ENCODE measurements at regions not wholly inside any gene's neighbourhood (a gene's known extent, or its start where the extent isn't known, plus 50 kb on each side); places are given as distances from the start of the nearest gene placed in this dataset.
A peak's percentile ranks its signal among the peaks of the same experiment; 100 is the strongest.
"Not testable (repeated sequence)": the region's sequence is repeated elsewhere in the genome, so short reads cannot be mapped to it uniquely, and the experiment has no call there.

GRCh38 chr5:53160895-53161294 is 51.3 kb upstream of the MOCS2 start:
- no peak for DNase-seq

DNA sequence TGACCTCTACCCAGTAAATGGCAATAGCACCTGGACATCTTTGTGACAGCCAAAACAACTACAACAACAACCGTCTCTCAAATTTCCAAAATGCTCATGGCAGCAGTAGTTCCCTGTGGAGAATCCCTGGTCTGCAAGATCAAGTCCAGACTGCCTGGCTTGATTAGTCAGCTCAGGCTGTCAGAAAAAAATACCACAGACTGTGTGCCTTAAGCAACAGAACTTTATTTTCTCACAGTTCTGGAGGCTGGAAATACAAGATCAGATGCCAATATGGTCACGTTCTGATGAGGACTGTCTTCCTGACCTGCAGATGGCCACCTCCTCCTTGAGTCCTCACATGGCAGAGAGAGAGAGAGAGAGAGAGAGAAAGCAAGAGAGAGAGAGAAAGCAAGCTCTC is 52.3 kb upstream of the MOCS2 start:
- no peak for DNase-seq

GRCh38 chr5:53164478-53165165 is 55.1 kb upstream of the MOCS2 start:
- no peak for DNase-seq

GRCh38 chr5:53165431-53166182 is 56.0 kb upstream of the MOCS2 start:
- no peak for DNase-seq

DNA sequence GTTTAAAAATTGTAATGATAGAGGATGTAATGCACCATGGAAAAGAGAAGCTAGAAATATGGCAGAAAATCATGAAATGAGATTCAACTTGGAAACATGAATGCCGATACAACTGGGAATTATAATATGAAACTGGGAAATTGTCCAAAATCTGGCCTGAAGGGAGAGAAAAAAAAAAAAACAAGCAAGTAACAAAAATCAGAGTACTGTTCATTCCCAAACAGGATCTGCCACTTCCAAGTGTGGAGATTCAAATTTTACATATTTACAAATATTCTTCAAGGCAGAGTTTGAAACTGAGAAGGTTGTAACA is 56.6 kb upstream of the MOCS2 start:
- DNase-seq = no peak

GRCh38 chr5:53167836-53168235 is 58.3 kb upstream of the MOCS2 start:
- DNase-seq = no peak

DNA sequence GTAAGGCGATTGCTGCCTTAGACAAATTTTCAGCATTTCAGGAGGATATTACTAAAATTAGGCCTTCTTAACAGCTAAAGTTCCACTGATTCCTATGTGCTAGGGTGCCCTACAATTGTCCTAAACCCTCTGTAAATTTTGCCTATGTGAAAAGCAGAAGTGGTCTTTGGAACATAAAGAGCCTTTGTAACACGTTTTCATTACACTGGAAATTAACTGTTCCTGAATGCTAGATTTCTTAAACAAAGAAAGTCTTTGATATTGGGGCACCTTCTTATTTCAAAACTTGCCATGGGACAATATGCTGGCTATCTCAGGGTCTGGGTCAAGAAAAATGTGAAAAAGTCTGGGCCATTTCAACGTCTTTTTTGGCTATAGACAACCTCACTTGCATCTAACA is 60.4 kb upstream of the MOCS2 start:
- no peak for DNase-seq

DNA sequence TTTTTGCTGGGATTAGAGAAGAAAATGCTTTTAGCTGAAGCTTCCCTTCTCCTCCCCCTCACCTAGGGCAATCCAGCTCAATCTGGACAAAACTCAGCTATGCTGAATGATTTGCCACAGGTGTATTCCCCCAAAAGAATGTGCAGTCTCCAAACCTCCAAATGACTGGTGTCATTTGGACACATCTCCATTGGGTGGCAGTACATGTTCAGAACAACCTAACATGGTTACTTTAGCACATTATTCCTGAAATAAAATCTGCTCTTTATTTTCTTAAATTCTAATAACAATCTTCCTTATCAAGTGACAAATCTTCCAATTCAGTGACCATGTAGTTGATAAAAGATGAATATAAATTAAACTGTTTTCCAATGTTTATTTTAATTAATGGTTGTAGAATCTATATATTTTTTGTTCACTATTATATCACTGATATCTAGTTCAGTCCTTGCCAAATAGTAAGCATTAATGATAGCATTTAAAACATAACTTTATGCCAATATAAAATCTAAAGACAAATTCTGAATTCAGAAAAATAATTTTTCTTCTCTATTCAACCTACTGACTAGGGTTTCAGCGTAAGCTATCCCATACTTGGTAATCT is 61.3 kb upstream of the MOCS2 start:
- peak; percentile 9 for DNase-seq

DNA sequence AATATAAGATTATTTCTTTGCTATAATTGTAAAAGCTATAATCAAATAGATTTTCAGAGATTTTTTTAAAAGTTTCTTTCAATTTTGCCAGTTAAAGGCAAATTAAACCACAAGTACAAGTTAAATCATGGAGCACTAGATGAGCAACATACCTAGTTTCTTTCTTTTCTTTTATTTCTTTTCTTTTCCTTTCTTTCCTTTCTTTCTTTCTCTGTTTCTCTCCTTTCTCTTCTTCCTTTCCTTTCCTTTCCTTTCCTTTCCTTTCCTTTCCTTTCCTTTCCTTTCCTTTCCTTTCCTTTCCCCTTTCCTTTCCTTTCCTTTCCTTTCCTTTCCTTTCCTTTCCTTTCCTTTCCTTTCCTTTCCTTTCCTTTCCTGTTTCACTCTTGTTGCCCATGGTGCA is 62.5 kb upstream of the MOCS2 start:
- DNase-seq = not testable (repeated sequence)

DNA sequence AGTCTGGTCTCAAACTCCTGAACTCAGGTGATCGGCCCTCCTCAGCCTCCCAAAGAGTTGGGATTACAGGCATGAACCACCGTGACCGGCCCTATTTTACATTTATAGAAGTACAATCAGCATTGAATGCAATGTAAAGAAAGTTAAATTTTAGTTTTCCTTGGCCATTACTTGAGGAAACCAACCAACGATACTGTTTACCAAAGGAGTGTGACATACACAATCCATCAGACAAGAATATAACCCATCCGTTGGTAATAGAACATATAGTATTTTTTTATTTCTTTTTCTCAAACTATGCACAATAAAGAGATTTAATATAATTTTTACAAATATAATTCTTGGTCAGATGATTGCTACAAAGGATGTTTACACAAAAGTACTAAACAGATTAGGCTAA is 63.1 kb upstream of the MOCS2 start:
- DNase-seq = no peak

GRCh38 chr5:53173083-53173482 is 63.5 kb upstream of the MOCS2 start:
- no peak for DNase-seq

DNA sequence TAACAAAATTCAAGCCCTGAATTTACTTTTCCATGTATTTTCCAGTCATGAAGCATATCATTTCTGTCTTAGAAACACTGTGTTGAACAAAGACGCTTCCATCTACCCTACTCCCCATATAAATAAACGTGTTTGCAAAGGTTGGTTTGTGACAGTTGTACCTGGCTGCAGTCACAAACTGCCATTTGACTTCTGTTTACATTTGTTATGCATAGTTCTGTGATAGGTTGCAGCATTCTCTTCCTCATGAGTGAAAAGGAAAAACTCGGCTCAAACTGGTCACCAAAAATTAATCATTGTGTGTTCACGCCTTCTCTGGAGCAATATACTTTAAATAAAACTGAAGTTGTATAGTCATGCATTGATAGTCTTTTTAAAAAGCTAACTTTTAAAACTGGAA is 69.3 kb upstream of the MOCS2 start:
- DNase-seq = no peak

DNA sequence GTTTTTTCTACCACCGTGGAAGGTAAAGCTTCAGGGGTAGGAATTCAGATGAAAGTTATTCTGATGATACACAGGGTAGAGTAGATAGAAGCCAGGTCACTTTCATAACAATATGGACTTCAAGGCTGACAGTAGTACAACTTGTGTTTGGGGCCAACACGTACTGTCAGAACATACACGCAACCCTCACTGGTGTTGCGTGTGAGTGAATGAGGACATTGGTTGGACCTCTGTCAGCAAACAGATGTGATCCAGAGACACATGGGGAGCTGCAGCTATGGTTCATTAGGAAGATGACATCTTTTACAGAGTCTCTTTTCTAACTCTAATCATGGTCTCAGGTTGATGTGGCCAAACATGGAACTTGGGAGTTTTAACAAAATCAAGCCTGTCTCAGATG is 70.1 kb upstream of the MOCS2 start:
- DNase-seq = no peak

- DNase-seq = no peak
Measured at GRCh38 chr5:53180538-53180937, 71.0 kb upstream of the MOCS2 start.

- DNase-seq = no peak
Measured at GRCh38 chr5:53180991-53181390, 71.4 kb upstream of the MOCS2 start.

DNA sequence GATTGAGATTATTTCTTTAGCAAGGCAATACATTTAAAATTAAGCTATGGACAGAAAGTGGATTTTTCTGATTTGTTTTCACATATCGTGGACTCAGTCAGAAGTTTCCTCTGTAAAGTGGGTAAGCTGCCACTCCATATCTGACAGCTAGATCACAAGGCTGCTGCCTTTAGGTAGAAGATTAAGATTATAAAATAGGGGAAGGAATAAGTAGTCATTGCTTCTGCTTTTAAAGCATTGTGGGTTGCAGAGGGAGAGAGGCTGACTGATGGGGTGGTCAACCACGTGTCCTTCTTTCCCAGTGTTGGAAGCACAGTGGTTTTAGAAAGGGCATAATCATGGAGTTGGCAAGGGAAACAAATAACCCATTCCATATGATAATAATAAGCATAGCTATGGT is 74.3 kb upstream of the MOCS2 start:
- DNase-seq = no peak

DNA sequence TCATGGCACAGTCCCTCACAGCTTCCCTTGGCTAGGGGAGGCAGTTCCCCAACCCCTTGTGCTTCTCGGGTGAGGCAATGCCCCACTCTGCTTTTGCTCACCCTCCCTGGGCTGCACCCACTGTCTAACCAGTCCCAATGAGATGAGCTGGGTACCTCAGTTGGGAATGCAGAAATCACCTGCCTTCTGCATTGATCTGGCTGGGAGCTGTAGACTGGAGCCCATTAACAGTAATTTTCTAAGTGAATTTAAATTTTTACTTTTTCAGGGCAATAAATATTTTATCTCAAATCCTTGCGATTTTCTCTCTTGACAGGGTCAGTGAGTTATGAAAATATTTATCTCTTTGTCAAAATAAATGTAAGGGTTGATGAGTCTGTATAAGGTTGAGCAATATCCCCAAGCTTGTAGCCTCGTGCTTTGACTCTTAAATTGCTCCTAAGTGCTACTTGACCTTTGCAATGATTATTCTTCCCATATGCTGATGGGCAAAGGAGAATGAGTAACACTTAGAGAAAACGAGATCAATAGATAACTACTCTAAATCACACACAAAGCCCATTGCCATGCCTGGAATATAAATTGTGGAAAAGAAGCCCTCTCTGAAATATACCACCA is 82.1 kb upstream of the MOCS2 start:
- no peak for DNase-seq

- DNase-seq = no peak
Measured at GRCh38 chr5:53194086-53194485, 84.5 kb upstream of the MOCS2 start.

- no peak for DNase-seq
Measured at GRCh38 chr5:53199882-53200281, 90.3 kb upstream of the MOCS2 start.

GRCh38 chr5:53200306-53200705 is 90.7 kb upstream of the MOCS2 start:
- no peak for DNase-seq

DNA sequence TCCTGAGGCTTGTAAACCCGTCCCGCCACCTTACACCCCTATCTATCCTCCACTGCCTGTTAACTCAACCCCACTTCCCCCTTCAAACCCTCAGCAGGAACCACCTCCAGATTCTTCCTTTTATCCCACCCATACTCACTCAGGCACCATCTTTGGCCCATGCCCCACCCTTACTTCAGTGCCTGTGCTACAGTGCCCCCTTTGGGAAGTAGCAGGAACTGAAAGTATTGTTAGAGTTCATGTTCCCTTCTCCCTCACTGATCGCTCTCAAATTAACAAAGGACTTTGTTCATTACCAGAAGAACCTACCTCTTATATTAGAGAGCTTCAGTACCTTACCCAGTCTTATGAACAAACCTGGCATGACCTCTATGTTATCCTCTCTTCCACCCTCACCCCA is 92.2 kb upstream of the MOCS2 start:
- DNase-seq = no peak

GRCh38 chr5:53206562-53206961 is 97.0 kb upstream of the MOCS2 start:
- DNase-seq = no peak

DNA sequence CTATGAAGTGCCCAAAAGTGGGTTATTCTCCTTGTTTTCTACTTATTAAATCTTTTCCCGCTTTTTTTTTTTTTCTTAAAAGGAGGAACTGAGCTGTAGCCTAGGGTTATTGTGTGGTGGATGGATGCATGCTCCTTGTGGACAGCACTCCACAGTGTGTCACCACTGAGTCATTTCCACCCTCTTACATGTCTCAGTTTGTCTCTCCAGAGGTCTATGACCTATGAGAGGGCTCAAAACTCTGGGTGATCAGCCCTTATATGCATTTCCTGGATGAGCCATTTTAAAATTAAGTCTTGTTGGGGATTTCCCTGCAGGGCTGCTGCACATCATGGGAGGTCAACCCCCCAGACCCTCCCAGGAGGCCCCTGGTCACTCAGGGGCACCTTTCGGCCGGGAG is 102.2 kb upstream of the MOCS2 start:
- DNase-seq = no peak

- DNase-seq = no peak
Measured at GRCh38 chr5:53219174-53219573, 109.6 kb upstream of the MOCS2 start.
